PFSK-1 (cell line): ENCODE measurements at regions not wholly inside any gene's neighbourhood (a gene's known extent, or its start where the extent isn't known, plus 50 kb on each side); places are given as distances from the start of the nearest gene placed in this dataset.

ENCODE experiments used
- FOXP2 ChIP-seq: optimal IDR thresholded peaks from 2 replicates; pipeline ENCODE3; 2011; ENCODE audit warnings: borderline replicate concordance, control low read depth, inconsistent platforms; ENCODE audit not compliant: insufficient read depth; ENCODE audit errors: extremely low read length, extremely low read depth
- POLR2AphosphoS5 ChIP-seq: IDR thresholded peaks from 2 replicates; pipeline ENCODE4 v1.6.1; 2012; ENCODE audit warnings: low read depth, mild to moderate bottlenecking, control low read depth, low read length, moderate library complexity
- REST ChIP-seq, 2 experiments: IDR thresholded peaks; 2 replicates each; pipeline versions ENCODE4 v1.6.1 to v1.8.0; 2011 to 2012; ENCODE audit warnings: low read depth in 2 of 2, low read length in 2 of 2, control low read depth in 1 of 2, inconsistent platforms in 1 of 2, mild to moderate bottlenecking in 1 of 2, moderate library complexity in 1 of 2; ENCODE audit not compliant: insufficient read depth in 1 of 2
- SIN3A ChIP-seq: IDR thresholded peaks from 2 replicates; pipeline ENCODE4 v1.6.1; 2012; ENCODE audit warnings: mild to moderate bottlenecking, low read length, moderate library complexity, borderline replicate concordance; ENCODE audit not compliant: insufficient read depth
- TAF1 ChIP-seq: IDR thresholded peaks from 2 replicates; pipeline ENCODE4 v1.6.1; 2012; ENCODE audit warnings: low read length, control low read depth, borderline replicate concordance; ENCODE audit not compliant: insufficient read depth

- TF ChIP-seq REST (IDR thresholded peaks at IDR 0.05; ENCODE audit: insufficient read depth in 1 of 2, low read depth in 2 of 2, low read length in 2 of 2) (no peak), TAF1 (no peak), POLR2AphosphoS5 (no peak), SIN3A (no peak), FOXP2 (no peak)
These were observed 137.9 kb upstream of the ZKSCAN2 start for GRCh38 chr16:25395528-25395927.

- TF ChIP-seq FOXP2 (no peak), REST (IDR thresholded peaks at IDR 0.05; ENCODE audit: insufficient read depth in 1 of 2, low read depth in 2 of 2, low read length in 2 of 2) (no peak), SIN3A (no peak), POLR2AphosphoS5 (no peak), TAF1 (no peak)
These were observed 133.1 kb upstream of the ZKSCAN2 start for GRCh38 chr16:25390761-25391160.

GRCh38 chr16:25374556-25374955, 116.9 kb upstream of the ZKSCAN2 start:
- TF ChIP-seq POLR2AphosphoS5 (no peak), SIN3A (no peak), REST (IDR thresholded peaks at IDR 0.05; ENCODE audit: insufficient read depth in 1 of 2, low read depth in 2 of 2, low read length in 2 of 2) (no peak), TAF1 (no peak), FOXP2 (no peak)

GRCh38 chr16:25372716-25373115, 115.1 kb upstream of the ZKSCAN2 start:
- no peak for TF ChIP-seq POLR2AphosphoS5
- no peak for TF ChIP-seq FOXP2
- no peak for TF ChIP-seq TAF1
- no peak for TF ChIP-seq SIN3A
- TF ChIP-seq REST (IDR thresholded peaks at IDR 0.05; ENCODE audit: insufficient read depth in 1 of 2, low read depth in 2 of 2, low read length in 2 of 2) = no peak

GRCh38 chr16:25371342-25371741, 113.7 kb upstream of the ZKSCAN2 start:
- TF ChIP-seq POLR2AphosphoS5 (no peak), FOXP2 (no peak), SIN3A (no peak), REST (IDR thresholded peaks at IDR 0.05; ENCODE audit: insufficient read depth in 1 of 2, low read depth in 2 of 2, low read length in 2 of 2) (no peak), TAF1 (no peak)
